ENCODE measurements at regions not wholly inside any gene's neighbourhood (a gene's known extent, or its start where the extent isn't known, plus 50 kb on each side); places are given as distances from the start of the nearest gene placed in this dataset.
"Not testable (repeated sequence)": the region's sequence is repeated elsewhere in the genome, so short reads cannot be mapped to it uniquely, and the experiment has no call there.

DNA sequence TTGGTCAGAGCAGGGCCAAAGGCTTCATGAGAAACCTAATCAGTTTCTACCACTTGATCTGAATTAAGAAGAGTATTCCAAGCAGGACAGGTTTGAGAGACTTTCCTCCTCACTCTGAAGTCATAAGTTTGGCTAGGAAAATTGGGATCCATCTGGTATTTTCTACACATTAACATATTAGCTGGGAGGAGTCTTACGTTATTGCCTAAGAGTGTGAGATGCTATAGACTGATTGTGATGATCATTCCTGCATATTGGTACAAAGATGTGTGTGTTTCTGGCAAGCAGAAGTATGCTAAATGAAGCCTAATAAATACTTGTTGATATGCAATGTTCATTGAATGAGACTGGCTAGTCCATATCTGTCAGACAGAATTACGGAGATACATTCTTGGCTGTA is 73.5 kb upstream of the RASGRP1 start:
- DNase-seq, result no peak
- ATAC-seq, result no peak

DNA sequence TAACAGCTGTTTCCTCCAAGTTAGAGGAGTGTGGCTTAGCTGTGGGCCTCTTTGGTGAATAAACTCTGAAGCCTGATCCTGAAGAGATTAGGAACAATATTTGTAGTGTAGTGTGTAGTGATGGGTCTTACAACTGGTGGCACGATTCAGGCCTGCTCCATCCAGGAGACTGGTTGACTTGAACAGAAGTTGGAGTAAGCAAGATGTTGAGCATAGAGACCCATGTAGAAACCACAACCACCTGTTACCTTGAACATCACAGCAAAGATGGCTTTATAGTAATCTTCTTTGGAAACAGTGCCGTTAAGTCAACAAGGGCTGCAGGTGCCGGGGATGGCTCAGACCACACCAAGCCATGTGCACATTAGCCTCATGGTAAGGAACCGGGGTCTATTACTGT is 74.2 kb upstream of the RASGRP1 start:
- Histone ChIP-seq H3K36me3 (no peaks in the 10 kb centered on the region), H3K27me3 (no peaks in the 10 kb centered on the region), H3K4me1 (no peaks in the 10 kb centered on the region), H3K4me3 (no peak overlapping the region), H3K27ac (no peak overlapping the region), H3K9me3 (no peaks in the 10 kb centered on the region)
- ATAC-seq, result no peak
- DNase-seq, result no peak
- TF ChIP-seq, protein P1, sequence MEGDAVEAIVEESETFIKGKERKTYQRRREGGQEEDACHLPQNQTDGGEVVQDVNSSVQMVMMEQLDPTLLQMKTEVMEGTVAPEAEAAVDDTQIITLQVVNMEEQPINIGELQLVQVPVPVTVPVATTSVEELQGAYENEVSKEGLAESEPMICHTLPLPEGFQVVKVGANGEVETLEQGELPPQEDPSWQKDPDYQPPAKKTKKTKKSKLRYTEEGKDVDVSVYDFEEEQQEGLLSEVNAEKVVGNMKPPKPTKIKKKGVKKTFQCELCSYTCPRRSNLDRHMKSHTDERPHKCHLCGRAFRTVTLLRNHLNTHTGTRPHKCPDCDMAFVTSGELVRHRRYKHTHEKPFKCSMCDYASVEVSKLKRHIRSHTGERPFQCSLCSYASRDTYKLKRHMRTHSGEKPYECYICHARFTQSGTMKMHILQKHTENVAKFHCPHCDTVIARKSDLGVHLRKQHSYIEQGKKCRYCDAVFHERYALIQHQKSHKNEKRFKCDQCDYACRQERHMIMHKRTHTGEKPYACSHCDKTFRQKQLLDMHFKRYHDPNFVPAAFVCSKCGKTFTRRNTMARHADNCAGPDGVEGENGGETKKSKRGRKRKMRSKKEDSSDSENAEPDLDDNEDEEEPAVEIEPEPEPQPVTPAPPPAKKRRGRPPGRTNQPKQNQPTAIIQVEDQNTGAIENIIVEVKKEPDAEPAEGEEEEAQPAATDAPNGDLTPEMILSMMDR (IDR thresholded peaks at IDR 0.05), result no peak
- intact Hi-C loops (cut with DNase I), result no loop called here

More for the DNA sequence above, 73.5 kb upstream of the RASGRP1 start:
- TF ChIP-seq, protein P1 (IDR thresholded peaks at IDR 0.05), result no peak
- Histone ChIP-seq H3K4me1 (no peaks in the 10 kb centered on the region), H3K4me3 (no peak overlapping the region), H3K36me3 (no peaks in the 10 kb centered on the region), H3K9me3 (no peaks in the 10 kb centered on the region), H3K27ac (no peak overlapping the region), H3K27me3 (no peaks in the 10 kb centered on the region)
- intact Hi-C loops (cut with DNase I), result no loop called here

DNA sequence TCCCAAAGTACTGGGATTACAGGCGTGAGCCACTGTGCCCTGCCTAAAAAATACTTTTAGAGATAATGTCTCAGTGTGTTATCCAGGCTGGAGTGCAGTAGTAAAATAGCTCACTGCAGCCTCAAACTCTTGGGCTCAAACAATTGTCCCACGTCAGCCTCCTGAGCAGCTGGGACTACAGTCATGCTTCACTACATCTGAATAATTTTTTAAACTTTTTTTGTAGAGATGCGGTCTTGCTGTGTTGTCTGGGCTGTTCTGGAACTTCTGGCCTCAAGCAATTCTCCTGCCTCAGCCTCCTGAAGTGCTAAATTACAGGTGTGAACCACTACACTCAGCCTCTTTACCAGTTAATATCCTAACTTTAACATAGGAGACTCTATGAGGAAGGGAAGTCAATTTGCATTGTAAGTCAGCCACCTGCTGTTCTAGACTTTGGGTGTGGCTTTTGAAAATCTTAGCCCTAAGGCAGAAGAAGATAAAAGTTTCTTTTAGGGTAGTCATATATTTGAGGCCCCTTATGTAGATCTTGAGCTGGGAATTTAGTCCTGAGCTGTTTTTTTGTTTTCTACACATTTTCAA is 78.2 kb upstream of the RASGRP1 start:
- TF ChIP-seq, protein P1 (IDR thresholded peaks at IDR 0.05), result no peak
- H3K4me3 ChIP-seq, result no peak overlapping the region
- DNase-seq (no peak), ATAC-seq (no peak)
- H3K27ac ChIP-seq, result no peak overlapping the region
- intact Hi-C loops (cut with DNase I), result no loop called here
- no peaks in the 10 kb centered on the region for H3K9me3 ChIP-seq
- no peaks in the 10 kb centered on the region for H3K36me3 ChIP-seq
- H3K4me1 ChIP-seq, result peaks cover 1% of the 10 kb centered on the region
- H3K27me3 ChIP-seq, result no peaks in the 10 kb centered on the region

DNA sequence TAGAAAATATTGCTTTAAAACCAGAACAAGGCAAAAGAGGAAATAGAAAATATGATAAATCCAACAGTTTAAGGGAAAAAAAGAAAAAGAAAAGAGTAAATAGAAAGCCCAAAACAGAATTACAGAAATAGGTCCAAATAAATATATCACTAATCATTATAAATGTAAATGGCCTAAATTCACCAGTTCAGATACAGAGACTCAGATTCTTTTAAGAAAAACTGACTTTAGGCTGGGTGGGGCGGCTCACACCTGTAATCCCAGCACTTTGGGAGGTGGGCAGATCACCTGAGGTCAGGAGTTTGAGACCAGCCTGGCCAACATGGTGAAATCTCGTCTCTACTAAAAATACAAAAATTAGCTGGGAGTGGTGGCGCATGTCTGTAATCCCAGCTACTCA is 79.7 kb upstream of the RASGRP1 start:
- ATAC-seq; intact Hi-C loops (cut with DNase I): not testable (repeated sequence)

DNA sequence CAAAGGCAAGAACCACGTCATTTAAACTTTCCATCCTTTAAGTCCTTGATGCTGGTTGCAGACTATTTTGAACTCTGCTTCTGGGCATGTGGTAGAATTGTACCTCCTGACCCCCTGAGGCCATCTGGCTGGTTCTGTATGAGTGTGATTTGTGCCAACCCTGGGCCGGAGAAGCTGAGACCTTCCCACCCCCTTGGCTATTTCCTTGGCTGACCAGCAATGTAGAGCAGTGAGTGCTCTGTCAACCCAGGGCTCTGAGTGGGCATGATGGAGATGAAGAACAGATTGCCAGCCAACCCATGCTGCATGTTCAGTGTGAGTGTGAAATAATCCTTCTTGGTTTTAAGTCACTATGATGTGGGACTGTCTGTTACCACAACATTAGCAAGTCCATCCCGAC is 82.1 kb upstream of the RASGRP1 start:
- no peaks in the 10 kb centered on the region for H3K36me3 ChIP-seq
- H3K27me3 ChIP-seq, result no peaks in the 10 kb centered on the region
- TF ChIP-seq, protein P1 (IDR thresholded peaks at IDR 0.05), result no peak

More for the DNA sequence above, 79.7 kb upstream of the RASGRP1 start:
- not testable (repeated sequence) for H3K9me3 ChIP-seq, H3K4me1 ChIP-seq, H3K36me3 ChIP-seq, H3K27me3 ChIP-seq, H3K4me3 ChIP-seq, H3K27ac ChIP-seq, DNase-seq

DNA sequence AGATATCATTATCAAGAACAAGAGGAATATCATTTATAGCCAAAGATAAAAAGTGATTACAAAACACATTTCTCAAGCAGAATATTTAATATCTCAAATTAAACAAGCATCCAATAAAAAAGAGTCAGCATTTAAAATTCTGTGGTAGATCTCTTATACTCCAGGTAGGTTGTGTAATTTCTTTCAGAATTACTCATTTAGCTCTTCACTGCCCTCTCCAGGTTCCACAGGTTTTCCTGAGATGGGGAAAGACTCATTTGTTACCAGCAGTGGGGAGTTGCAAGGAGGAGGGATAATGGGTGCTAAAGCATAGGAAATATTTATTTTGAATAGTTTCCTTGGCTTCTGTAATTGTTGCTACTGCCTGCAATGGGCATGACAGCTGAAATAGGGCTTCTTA is 83.1 kb upstream of the RASGRP1 start:
- Histone ChIP-seq H3K4me1 (peaks cover 8% of the 10 kb centered on the region), H3K27ac (no peak overlapping the region), H3K9me3 (no peaks in the 10 kb centered on the region), H3K27me3 (no peaks in the 10 kb centered on the region), H3K36me3 (no peaks in the 10 kb centered on the region), H3K4me3 (no peak overlapping the region)
- DNase-seq, result no peak
- intact Hi-C loops (cut with DNase I), result no loop called here
- TF ChIP-seq, protein P1 (IDR thresholded peaks at IDR 0.05), result peak; percentile 36
- peak; percentile 88 for ATAC-seq

More for the DNA sequence above, 82.1 kb upstream of the RASGRP1 start:
- intact Hi-C loops (cut with DNase I), result no loop called here
- Histone ChIP-seq H3K9me3 (no peaks in the 10 kb centered on the region), H3K4me1 (peaks cover 5% of the 10 kb centered on the region), H3K4me3 (no peak overlapping the region), H3K27ac (no peak overlapping the region)
- DNase-seq (no peak), ATAC-seq (no peak)
